DMS53 (cell line): ENCODE measurements at regions not wholly inside any gene's neighbourhood (a gene's known extent, or its start where the extent isn't known, plus 50 kb on each side); places are given as distances from the start of the nearest gene placed in this dataset.

ENCODE experiments used
- DNase-seq: peaks from one replicate; lab custom pipeline; 2025; lab: John Stamatoyannopoulos, UW

- DNase-seq, result no peak
Observed at GRCh38 chr2:126579868-126580267, 76.1 kb upstream of the GYPC start.

DNA sequence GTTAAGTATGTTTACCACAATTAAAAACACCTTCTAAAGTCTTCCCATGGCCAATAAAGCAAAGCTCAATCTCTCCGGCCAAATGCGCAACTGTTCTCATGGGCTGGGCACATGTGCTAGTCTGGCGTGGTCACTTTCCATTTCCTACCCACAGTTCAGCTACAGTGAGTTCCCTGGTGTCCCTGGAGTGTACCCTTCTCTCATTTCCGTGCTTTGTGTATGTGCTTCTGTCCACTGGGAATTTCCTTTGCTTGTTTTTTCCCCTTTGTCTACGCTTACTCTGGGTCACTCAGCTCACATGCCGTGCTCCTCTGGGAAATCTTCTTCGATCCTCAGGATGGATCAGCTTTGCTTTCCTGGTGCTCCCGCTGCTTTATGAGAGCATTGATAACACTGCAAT, 69.6 kb upstream of the GYPC start:
- DNase-seq, result no peak

DNA sequence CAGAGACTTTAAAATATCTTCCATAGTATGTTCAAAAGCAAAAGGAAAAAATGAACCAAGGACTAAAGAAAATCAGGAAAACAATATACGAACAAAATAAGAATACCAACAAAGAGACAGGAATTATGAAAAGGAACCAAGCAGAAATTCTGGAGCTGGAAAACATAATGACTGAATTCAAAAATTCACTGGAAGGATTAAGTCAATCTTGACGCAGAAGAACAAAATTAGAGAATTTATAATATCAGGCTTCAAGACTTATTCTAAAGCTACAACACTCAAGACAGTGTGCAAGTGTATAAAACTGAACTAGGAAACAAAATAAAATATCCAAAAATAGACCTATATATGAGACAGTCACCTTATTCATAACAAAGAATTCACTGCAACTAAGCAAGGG, 56.9 kb upstream of the GYPC start:
- DNase-seq, result no peak

DNA sequence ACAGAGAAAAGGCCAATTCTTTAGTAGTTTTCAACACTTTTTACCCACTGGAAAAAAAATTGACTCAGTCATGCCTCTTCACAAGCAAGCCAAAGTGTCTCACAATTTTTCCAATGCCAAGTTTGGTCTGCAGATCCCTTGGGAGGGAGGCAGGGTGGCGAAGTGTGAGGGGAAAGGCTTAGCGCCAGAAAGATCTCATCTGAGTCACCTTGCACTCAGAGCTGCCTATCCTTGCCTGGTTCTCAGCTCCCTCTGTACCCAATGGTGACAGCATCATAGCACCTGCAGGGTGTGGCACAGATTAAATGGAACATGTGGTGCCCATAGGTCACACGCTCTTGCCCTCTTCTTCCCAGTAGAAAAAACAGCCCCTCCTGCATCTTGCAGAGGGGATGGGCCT, 55.2 kb upstream of the GYPC start:
- no peak for DNase-seq

- no peak for DNase-seq
Observed at GRCh38 chr2:126602334-126602733, 53.6 kb upstream of the GYPC start.
